Coronary artery (tissue), 2 donors: ENCODE measurements at regions not wholly inside any gene's neighbourhood (a gene's known extent, or its start where the extent isn't known, plus 50 kb on each side); places are given as distances from the start of the nearest gene placed in this dataset.

Source experiments
- DNase-seq: peaks from one replicate; pipeline ENCODE4 v3.0.0-alpha.2; 2017; ENCODE audit warnings: low spot score
- H3K27ac ChIP-seq, 2 donors: fragments of 200-600 bp; sonication (generic); one replicate each; pipeline ENCODE4 v1.5.1; 2016 to 2019
- H3K4me3 ChIP-seq: fragments of 200-600 bp; sonication (generic); 2 replicates; pipeline ENCODE4 v1.5.1; 2016; ENCODE audit warnings: mild to moderate bottlenecking, moderate library complexity
- TF ChIP-seq, protein P1 (sequence below): fragments of 200-600 bp; sonication (generic); IDR thresholded peaks from one replicate; pipeline ENCODE4 v1.5.1; 2019; ENCODE audit warnings: antibody characterized with exemption

DNA sequence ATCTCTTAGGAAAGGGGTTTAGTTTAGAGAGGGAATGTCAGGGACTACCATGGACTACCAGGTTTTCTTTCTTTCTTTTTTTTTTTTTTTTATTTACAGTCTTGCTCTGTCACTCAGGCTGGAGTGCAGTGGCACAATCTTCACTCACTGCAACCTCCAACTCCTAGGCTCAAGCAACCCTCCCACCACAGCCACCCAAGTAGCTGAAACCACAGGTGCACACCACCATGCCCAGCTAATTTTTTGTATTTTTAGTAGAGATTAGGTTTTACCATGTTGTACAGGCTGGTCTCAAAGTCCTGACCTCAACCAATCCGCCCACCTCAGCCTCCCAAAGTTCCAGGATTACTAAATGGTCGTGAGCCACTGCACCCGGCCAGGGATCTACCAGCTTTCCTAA is 572.7 kb downstream of the CAAP1 start:
- Histone ChIP-seq H3K4me3 (no peak overlapping the region), H3K27ac (no peak overlapping the region)
- no peak for DNase-seq
- TF ChIP-seq, protein P1, sequence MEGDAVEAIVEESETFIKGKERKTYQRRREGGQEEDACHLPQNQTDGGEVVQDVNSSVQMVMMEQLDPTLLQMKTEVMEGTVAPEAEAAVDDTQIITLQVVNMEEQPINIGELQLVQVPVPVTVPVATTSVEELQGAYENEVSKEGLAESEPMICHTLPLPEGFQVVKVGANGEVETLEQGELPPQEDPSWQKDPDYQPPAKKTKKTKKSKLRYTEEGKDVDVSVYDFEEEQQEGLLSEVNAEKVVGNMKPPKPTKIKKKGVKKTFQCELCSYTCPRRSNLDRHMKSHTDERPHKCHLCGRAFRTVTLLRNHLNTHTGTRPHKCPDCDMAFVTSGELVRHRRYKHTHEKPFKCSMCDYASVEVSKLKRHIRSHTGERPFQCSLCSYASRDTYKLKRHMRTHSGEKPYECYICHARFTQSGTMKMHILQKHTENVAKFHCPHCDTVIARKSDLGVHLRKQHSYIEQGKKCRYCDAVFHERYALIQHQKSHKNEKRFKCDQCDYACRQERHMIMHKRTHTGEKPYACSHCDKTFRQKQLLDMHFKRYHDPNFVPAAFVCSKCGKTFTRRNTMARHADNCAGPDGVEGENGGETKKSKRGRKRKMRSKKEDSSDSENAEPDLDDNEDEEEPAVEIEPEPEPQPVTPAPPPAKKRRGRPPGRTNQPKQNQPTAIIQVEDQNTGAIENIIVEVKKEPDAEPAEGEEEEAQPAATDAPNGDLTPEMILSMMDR: no peak

DNA sequence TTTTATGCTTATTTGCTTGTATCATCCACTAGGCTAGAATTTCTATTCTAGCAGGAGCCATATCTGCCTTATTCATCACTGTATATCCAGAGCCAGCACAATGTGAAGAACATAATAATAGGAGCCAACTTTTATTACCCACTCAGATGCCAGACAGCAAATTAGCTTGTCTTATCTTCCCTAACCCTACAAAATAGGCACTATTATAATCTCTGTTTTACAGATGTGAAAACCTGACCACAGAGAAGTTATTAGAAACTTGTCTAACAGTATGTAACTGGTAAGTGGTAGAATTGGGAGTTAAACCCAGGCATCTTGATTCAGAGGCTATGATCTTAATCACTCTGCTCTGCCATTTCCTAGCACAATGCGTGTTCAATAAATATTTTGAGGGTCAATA is 579.5 kb downstream of the CAAP1 start:
- no peak overlapping the region for H3K27ac ChIP-seq
- TF ChIP-seq, protein P1: no peak

DNA sequence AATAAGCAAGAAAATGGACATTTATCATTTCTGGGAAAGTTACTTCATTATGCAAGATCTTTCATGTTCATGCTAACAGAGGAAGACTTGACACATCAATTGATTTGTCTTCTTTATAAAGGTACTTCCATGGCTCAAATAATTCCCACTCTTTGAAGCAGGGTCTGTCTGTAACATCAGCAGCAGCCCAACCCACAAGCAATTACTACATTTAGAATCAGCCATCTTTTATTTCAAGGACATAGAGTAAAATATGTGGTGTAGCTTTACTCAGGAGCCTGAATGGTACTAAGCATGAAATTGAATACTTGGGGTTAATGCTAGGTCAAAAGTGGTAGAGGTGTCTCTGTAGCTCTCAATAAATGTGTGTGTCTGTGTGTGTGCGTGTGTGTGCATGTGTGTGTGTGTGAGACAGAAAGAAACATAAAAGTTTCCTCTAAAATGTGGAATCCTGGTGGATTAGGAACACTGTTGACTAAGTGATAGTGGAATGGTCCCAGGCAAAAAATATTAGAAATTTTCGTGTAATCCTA is 581.1 kb downstream of the CAAP1 start:
- TF ChIP-seq, protein P1: no peak
- Histone ChIP-seq H3K27ac (no peak overlapping the region), H3K4me3 (no peak overlapping the region)
- DNase-seq: no peak

More for the DNA sequence above, 579.5 kb downstream of the CAAP1 start:
- no peak overlapping the region for H3K4me3 ChIP-seq
- no peak for DNase-seq

DNA sequence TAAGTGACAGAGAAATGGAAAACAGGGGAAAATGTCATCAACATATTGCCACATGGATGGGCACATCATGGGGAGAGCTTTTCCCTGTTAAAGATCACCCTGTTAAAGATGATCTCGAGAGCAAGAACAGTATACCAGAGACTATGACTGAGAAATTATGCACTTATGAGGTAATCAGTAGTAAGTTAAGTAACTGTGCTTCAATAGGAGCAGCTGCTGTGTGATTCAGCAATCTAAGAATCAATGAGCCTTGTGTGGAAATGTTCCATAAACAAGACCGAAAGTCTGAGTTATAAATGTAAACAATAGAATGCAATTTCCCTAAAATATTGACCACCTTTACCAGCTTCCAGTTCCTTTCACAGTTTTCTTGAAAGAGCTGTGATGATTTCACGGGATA is 582.3 kb downstream of the CAAP1 start:
- Histone ChIP-seq H3K27ac (no peak overlapping the region), H3K4me3 (no peak overlapping the region)
- TF ChIP-seq, protein P1: no peak
- DNase-seq: no peak

DNA sequence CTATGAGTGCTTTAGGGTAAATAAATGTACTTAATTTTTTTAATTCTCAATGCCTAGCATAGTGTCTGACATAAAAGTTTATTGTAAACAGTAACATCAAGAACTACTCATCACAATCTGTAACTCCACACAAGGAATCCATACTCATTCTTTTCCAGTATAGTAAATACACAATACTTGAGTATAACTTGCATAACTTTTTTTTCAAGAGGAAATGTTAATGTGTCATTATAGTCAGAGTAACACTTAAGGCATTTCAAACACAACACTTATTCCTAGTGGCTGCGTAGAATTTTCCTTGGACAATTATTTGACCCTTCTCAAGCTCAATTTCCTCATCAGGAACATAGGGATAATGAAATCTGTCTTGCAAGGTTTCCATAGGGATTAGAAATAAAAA is 584.3 kb downstream of the CAAP1 start:
- DNase-seq: no peak
- no peak overlapping the region for H3K27ac ChIP-seq
- TF ChIP-seq, protein P1: no peak
- no peak overlapping the region for H3K4me3 ChIP-seq

DNA sequence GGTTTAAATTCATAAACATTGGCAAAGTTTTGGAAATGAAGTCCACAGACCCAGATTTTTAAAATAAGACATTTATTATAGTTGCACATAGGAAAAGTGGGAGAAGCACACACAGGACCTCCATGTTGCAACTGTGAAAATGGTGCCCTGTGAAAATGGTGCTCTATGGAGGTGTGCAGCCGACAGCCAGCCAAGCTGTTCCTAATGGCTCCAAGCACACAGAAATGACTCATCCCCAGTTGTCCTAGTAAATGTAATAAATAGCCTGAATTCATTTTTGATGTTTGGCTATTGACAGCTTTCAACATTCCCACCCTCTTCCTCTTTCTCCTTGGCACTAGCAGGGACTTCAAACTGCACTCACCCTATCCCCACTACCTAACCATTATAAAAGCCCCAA is 590.9 kb downstream of the CAAP1 start:
- Histone ChIP-seq H3K4me3 (no peak overlapping the region), H3K27ac (no peak overlapping the region)
- no peak for DNase-seq
- TF ChIP-seq, protein P1: no peak

DNA sequence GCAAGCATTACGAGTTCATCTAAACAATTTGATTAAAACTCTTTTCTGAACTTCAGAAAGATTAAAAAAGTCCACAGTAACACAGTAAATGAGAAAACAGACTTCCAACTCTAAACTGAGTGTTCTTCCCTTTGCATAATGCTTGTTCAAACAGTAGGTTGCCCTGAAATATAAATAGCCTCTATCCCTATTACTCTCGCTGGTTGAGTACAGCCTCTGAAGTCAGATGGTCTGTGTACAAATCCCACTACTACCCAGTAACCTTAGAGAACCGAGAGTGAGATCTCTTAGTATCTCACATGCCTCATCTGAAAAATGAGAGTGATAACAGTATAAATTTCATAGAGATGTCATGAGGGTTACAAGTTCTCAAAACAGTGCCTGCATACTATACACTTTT is 591.6 kb downstream of the CAAP1 start:
- TF ChIP-seq, protein P1: no peak
- DNase-seq: no peak

More for the DNA sequence above, 591.6 kb downstream of the CAAP1 start:
- H3K27ac ChIP-seq: no peak overlapping the region
- H3K4me3 ChIP-seq: no peak overlapping the region
